ENCODE measurements at regions not wholly inside any gene's neighbourhood (a gene's known extent, or its start where the extent isn't known, plus 50 kb on each side); places are given as distances from the start of the nearest gene placed in this dataset.

DNA sequence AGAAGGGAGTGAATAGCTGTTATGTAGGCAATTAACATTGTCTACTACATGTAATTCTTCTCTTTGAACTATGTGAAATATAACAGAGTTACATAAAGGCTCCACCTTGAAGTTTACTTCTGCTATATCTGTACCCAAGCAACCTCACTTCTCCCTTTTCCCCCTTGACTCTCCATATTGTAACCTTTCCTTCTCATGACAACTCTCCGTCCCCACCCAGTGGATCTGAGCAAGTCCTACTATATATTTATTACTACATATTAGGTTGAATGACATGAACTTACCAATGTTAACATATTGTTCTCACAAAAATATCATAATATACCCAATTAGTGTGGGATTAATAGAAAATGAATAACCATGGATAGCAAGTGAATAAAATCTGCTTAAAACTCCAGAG, 93.2 kb upstream of the ATP8A1 start:
- Histone ChIP-seq H3K79me2 (ENCODE audit: insufficient read depth, low read length) (no peaks in the 10 kb centered on the region), H3K9me2 (replicated peaks; ENCODE audit: low read depth, low read length) (no peaks in the 10 kb centered on the region), H3F3A (ENCODE audit: low read depth) (no peaks in the 10 kb centered on the region), H3K4me1 (ENCODE audit: insufficient read depth, low read length, poor library complexity, severe bottlenecking) (no peaks in the 10 kb centered on the region), H3K27me3 (ENCODE audit: insufficient read depth, low read length, poor library complexity, severe bottlenecking) (no peaks in the 10 kb centered on the region), H3K36me3 (ENCODE audit: insufficient read depth, low read length) (no peaks in the 10 kb centered on the region), H2AFZ (ENCODE audit: low read length) (0 out of 2 replicates have a peak overlapping the region, but pooled peaks have one; percentile 37), H3K4me3 (ENCODE audit: low read length, poor library complexity, severe bottlenecking) (no peak overlapping the region), H3K9me3 (ENCODE audit: insufficient read depth, low read depth, low read length) (no peaks in the 10 kb centered on the region), H3K4me2 (ENCODE audit: low read depth, low read length, poor library complexity, severe bottlenecking) (no peak overlapping the region), H4K20me1 (ENCODE audit: insufficient read depth, low read length, poor library complexity, severe bottlenecking) (no peaks in the 10 kb centered on the region), H3K9ac (ENCODE audit: low read depth, low read length, poor library complexity, severe bottlenecking) (no peak overlapping the region)
- TF ChIP-seq, protein P1, sequence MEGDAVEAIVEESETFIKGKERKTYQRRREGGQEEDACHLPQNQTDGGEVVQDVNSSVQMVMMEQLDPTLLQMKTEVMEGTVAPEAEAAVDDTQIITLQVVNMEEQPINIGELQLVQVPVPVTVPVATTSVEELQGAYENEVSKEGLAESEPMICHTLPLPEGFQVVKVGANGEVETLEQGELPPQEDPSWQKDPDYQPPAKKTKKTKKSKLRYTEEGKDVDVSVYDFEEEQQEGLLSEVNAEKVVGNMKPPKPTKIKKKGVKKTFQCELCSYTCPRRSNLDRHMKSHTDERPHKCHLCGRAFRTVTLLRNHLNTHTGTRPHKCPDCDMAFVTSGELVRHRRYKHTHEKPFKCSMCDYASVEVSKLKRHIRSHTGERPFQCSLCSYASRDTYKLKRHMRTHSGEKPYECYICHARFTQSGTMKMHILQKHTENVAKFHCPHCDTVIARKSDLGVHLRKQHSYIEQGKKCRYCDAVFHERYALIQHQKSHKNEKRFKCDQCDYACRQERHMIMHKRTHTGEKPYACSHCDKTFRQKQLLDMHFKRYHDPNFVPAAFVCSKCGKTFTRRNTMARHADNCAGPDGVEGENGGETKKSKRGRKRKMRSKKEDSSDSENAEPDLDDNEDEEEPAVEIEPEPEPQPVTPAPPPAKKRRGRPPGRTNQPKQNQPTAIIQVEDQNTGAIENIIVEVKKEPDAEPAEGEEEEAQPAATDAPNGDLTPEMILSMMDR (conservative IDR thresholded peaks at IDR 0.05; ENCODE audit: low read length), result peak; percentile 72
- TF ChIP-seq EZH2phosphoT487 (IDR thresholded peaks at IDR 0.05; ENCODE audit: borderline replicate concordance), result no peak

DNA sequence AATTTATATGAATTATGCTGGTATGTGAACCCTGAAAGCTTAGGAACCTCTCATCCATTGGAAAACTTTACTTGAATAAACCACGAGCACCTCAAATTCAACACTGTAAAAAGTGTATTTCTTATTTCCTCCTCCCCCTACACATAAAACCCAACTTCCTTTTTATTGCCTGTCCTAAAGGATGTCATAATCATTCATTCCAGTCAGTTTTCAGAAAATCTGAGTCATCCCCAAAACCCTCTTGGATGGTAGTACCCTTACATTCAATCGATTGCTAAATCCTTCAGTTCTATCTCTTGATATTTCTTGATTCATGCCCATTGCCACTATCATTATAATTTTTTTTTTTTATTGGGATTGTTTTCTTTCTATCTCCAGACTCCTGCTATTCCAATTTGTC, 91.1 kb upstream of the ATP8A1 start:
- H3K9me3 ChIP-seq (ENCODE audit: insufficient read depth, low read depth, low read length), result no peaks in the 10 kb centered on the region
- TF ChIP-seq, protein P1 (conservative IDR thresholded peaks at IDR 0.05; ENCODE audit: low read length), result no peak
- no peak for TF ChIP-seq EZH2phosphoT487 (IDR thresholded peaks at IDR 0.05; ENCODE audit: borderline replicate concordance)
- no peaks in the 10 kb centered on the region for H3F3A ChIP-seq (ENCODE audit: low read depth)
- H3K4me2 ChIP-seq (ENCODE audit: low read depth, low read length, poor library complexity, severe bottlenecking), result no peak overlapping the region
- no peaks in the 10 kb centered on the region for H4K20me1 ChIP-seq (ENCODE audit: insufficient read depth, low read length, poor library complexity, severe bottlenecking)
- H3K79me2 ChIP-seq (ENCODE audit: insufficient read depth, low read length), result no peaks in the 10 kb centered on the region
- H2AFZ ChIP-seq (ENCODE audit: low read length), result no peak overlapping the region
- H3K4me1 ChIP-seq (ENCODE audit: insufficient read depth, low read length, poor library complexity, severe bottlenecking), result no peaks in the 10 kb centered on the region
- H3K36me3 ChIP-seq (ENCODE audit: insufficient read depth, low read length), result no peaks in the 10 kb centered on the region
- H3K9me2 ChIP-seq (replicated peaks; ENCODE audit: low read depth, low read length), result no peaks in the 10 kb centered on the region
- H3K9ac ChIP-seq (ENCODE audit: low read depth, low read length, poor library complexity, severe bottlenecking), result no peak overlapping the region
- H3K4me3 ChIP-seq (ENCODE audit: low read length, poor library complexity, severe bottlenecking), result no peak overlapping the region
- H3K27me3 ChIP-seq (ENCODE audit: insufficient read depth, low read length, poor library complexity, severe bottlenecking), result no peaks in the 10 kb centered on the region

DNA sequence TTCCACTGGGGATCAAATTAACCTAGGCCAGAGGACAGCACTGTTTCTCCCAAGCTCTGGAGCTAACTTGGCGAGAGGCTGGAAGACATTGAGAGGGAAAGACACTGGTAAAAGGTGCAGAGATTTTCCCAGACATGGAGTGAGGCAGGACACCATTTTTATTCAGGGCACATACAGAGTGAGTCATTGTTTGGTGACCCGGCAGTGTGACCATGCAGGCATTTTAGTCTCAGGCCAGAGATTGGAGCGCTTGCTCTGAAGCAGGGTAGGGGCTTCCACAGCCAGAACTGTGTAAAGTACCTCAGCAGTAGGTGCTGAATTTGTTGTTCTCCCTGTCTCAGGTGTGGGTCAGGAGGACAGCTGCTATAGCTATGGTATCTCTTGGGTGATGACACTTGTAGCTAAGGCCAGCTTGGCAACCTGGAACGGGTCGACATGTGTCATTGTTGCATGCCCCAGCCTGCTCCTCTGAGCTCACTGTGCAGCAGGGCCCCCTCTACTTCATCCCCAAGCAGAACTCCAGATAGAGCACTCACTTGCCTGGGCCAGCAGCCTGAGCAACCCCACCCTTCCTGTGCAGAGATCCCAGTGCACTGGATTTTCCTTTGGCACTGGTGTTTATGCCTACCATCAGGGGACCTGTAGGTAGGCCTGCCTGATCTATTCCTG, 79.8 kb upstream of the ATP8A1 start:
- no peak overlapping the region for H3K4me2 ChIP-seq (ENCODE audit: low read depth, low read length, poor library complexity, severe bottlenecking)
- H3K9me3 ChIP-seq (ENCODE audit: insufficient read depth, low read depth, low read length), result no peaks in the 10 kb centered on the region
- H3K4me1 ChIP-seq (ENCODE audit: insufficient read depth, low read length, poor library complexity, severe bottlenecking), result no peaks in the 10 kb centered on the region
- TF ChIP-seq, protein P1 (conservative IDR thresholded peaks at IDR 0.05; ENCODE audit: low read length), result no peak
- no peak for TF ChIP-seq EZH2phosphoT487 (IDR thresholded peaks at IDR 0.05; ENCODE audit: borderline replicate concordance)
- no peaks in the 10 kb centered on the region for H4K20me1 ChIP-seq (ENCODE audit: insufficient read depth, low read length, poor library complexity, severe bottlenecking)
- no peaks in the 10 kb centered on the region for H3F3A ChIP-seq (ENCODE audit: low read depth)
- H3K79me2 ChIP-seq (ENCODE audit: insufficient read depth, low read length), result no peaks in the 10 kb centered on the region
- no peaks in the 10 kb centered on the region for H3K36me3 ChIP-seq (ENCODE audit: insufficient read depth, low read length)
- no peak overlapping the region for H2AFZ ChIP-seq (ENCODE audit: low read length)
- no peaks in the 10 kb centered on the region for H3K27me3 ChIP-seq (ENCODE audit: insufficient read depth, low read length, poor library complexity, severe bottlenecking)
- no peaks in the 10 kb centered on the region for H3K9me2 ChIP-seq (replicated peaks; ENCODE audit: low read depth, low read length)
- H3K4me3 ChIP-seq (ENCODE audit: low read length, poor library complexity, severe bottlenecking), result no peak overlapping the region
- no peak overlapping the region for H3K9ac ChIP-seq (ENCODE audit: low read depth, low read length, poor library complexity, severe bottlenecking)
